Sigmoid colon (tissue), 6 donors: ENCODE measurements at regions not wholly inside any gene's neighbourhood (a gene's known extent, or its start where the extent isn't known, plus 50 kb on each side); places are given as distances from the start of the nearest gene placed in this dataset.

Experiments
- DNase-seq: peaks from one replicate; pipeline ENCODE4 v3.0.0-alpha.2; 2019
- H3K27ac ChIP-seq, 4 donors: fragments of 200-600 bp; sonication (generic); one replicate each; pipeline ENCODE4 v1.5.1; 2016 to 2019; ENCODE audit warnings: mild to moderate bottlenecking in 1 of 4
- H3K27me3 ChIP-seq, 3 donors: fragments of 200-600 bp; sonication (generic); one replicate each; pipeline ENCODE4 v1.5.1; 2019; ENCODE audit warnings: mild to moderate bottlenecking in 1 of 3
- H3K36me3 ChIP-seq, 4 donors: fragments of 200-600 bp; sonication (generic); one replicate each; pipeline ENCODE4 v1.5.1; 2016 to 2019
- H3K4me1 ChIP-seq, 4 donors: fragments of 200-600 bp; sonication (generic); one replicate each; pipeline ENCODE4 v1.5.1; 2017 to 2019
- H3K4me3 ChIP-seq, 4 donors: fragments of 200-600 bp; sonication (generic); one replicate each; pipeline ENCODE4 v1.5.1; 2017 to 2019; ENCODE audit warnings: mild to moderate bottlenecking in 2 of 4, moderate library complexity in 1 of 4
- H3K9me3 ChIP-seq, 4 donors: fragments of 200-600 bp in 3 of 4; sonication (generic) in 3 of 4; one replicate each; pipeline versions ENCODE4 v1.5.1 to v1.6.1; 2013 to 2019
- CTCF ChIP-seq, 4 experiments: fragments of 450-650 bp in 3 of 4; fragments of 200-600 bp in 1 of 4; IDR thresholded peaks; one replicate each; pipeline ENCODE4 v1.5.1; 2016 to 2019; ENCODE audit warnings: antibody characterized with exemption in 4 of 4, mild to moderate bottlenecking in 3 of 4, moderate library complexity in 2 of 4
- EP300 ChIP-seq, 4 donors: sonication (generic); formaldehyde crosslinking; IDR thresholded peaks; one replicate each; pipeline ENCODE4 v1.6.1; 2017; ENCODE audit warnings: antibody characterized with exemption in 4 of 4
- POLR2A ChIP-seq, 2 donors: fragments of 450-650 bp; IDR thresholded peaks; one replicate each; pipeline ENCODE4 v1.6.1; 2016; ENCODE audit warnings: antibody characterized with exemption in 2 of 2, mild to moderate bottlenecking in 2 of 2, moderate library complexity in 2 of 2
- POLR2AphosphoS5 ChIP-seq, 4 donors: sonication (generic); formaldehyde crosslinking; IDR thresholded peaks; one replicate each; pipeline ENCODE4 v1.6.1; 2017; ENCODE audit warnings: antibody characterized with exemption in 4 of 4
- WGBS, 2 donors: extraction: QIAGEN DNeasy Blood & Tissue Kit; methylation state at CpG; one replicate each; pipeline ENCODE4 v1.1.7; 2013; 5-methylcytosine and 5-hydroxymethylcytosine counted together
- intact Hi-C: fragments of 100-400 bp; cut with DNase I; formaldehyde crosslinking; loops from one replicate; pipeline ENCODE4 v1.15.1; 2023
- donor health status: healthy with polysubstance abuse.
- donor health status: healthy.

GRCh38 chr12:125463386-125463785 is 398.2 kb downstream of the AACS start:
- intact Hi-C loops = no loop called here
- no peak for TF ChIP-seq CTCF (IDR thresholded peaks at IDR 0.05)
- TF ChIP-seq EP300 (IDR thresholded peaks at IDR 0.05) = no peak
- no peak for TF ChIP-seq POLR2A (IDR thresholded peaks at IDR 0.05)
- no peak for TF ChIP-seq POLR2AphosphoS5 (IDR thresholded peaks at IDR 0.05)
- Histone ChIP-seq H3K4me3 (no peak overlapping the region), H3K9me3 (no peaks in the 10 kb centered on the region), H3K36me3 (no peaks in the 10 kb centered on the region), H3K27ac (no peak overlapping the region), H3K4me1 (no peaks in the 10 kb centered on the region), H3K27me3 (no peaks in the 10 kb centered on the region)
- DNase-seq = no peak
- 75 to 84% methylated on average over 2 of the region's 2 CpGs for WGBS, 2 donors

DNA sequence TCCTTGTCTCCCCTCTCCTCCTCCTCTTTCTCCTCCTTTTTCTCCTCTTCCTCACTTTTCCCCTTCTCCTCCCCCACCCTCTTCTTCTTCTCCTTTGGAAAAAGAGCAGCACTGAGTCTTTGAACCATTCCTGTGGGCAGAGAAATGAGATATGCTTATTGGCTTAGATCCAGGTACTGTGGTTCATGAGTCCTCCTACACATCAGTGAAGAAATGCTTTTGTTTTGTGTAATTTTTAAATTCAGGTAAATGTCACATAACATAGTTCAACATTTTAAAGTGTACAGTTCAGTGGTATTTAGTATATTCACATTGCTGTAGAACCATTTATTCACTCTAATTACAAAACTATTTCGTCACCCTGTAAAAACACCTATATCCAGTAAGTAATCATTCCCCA is 402.1 kb downstream of the AACS start:
- TF ChIP-seq EP300 (IDR thresholded peaks at IDR 0.05) (no peak), POLR2A (IDR thresholded peaks at IDR 0.05) (no peak), POLR2AphosphoS5 (IDR thresholded peaks at IDR 0.05) (no peak), CTCF (IDR thresholded peaks at IDR 0.05) (no peak)
- 77 to 93% methylated on average over 1 of the region's 1 CpG for WGBS, 2 donors
- H3K4me1 ChIP-seq = no peaks in the 10 kb centered on the region
- no peaks in the 10 kb centered on the region for H3K36me3 ChIP-seq
- no peaks in the 10 kb centered on the region for H3K27me3 ChIP-seq
- no peak overlapping the region for H3K27ac ChIP-seq
- H3K4me3 ChIP-seq = no peak overlapping the region
- intact Hi-C loops = no loop called here
- no peak for DNase-seq
- no peaks in the 10 kb centered on the region for H3K9me3 ChIP-seq

GRCh38 chr12:125469683-125470082 is 404.4 kb downstream of the AACS start:
- TF ChIP-seq POLR2A (IDR thresholded peaks at IDR 0.05) = no peak
- no peak for TF ChIP-seq EP300 (IDR thresholded peaks at IDR 0.05)
- TF ChIP-seq CTCF (IDR thresholded peaks at IDR 0.05) = no peak
- no peak for TF ChIP-seq POLR2AphosphoS5 (IDR thresholded peaks at IDR 0.05)
- intact Hi-C loops = no loop called here
- no peak for DNase-seq
- no peaks in the 10 kb centered on the region for H3K36me3 ChIP-seq
- H3K4me1 ChIP-seq = no peaks in the 10 kb centered on the region
- no peaks in the 10 kb centered on the region for H3K27me3 ChIP-seq
- no peak overlapping the region for H3K4me3 ChIP-seq
- H3K9me3 ChIP-seq = no peaks in the 10 kb centered on the region
- no peak overlapping the region for H3K27ac ChIP-seq
- WGBS, 2 donors = 84 to 93% methylated on average over 1 of the region's 1 CpG

DNA sequence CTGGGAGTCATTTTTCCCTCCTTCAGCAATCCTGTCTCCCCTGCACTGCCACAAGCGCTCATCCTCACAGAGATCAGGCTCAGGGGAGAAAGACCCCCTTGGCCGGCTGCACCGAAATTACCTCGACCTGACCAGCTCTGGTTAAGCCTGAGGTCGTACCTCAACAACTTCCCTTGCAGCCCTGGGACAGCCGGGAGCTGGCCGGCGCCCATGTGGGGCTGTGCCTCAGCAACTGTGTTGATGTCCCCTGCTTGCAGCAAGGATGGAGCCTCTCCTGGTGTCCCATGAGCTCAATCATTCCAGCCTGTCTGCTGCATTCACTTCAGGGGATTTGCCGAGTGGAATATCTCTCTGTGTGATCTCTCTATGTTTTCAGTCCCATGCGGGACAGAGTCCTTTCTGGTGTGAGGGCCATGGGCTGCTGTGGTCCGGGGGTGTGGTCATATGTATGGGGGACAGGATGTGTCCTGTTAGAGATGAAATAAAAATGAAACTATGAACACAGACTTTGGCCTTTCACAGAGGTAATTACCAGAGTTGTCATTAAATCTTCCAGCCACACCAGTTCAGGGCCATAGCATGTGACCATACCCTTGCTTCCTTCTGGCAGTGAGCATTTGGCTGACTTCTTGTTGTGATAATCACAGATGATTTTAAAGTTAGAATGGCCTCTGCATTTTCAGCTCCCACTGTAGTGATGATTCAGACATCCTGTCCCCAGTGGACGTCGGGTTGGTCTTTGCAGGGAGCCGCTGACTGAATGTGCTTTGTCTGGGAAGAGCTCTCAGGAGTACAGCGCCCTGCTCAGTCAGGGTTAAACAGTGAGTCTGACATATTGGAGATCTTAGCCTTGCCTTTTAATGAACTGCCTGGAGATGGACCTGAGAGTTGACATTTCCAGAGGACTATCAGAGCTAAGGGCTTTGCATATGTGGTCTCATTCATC is 405.9 kb downstream of the AACS start:
- Histone ChIP-seq H3K27me3 (no peaks in the 10 kb centered on the region), H3K4me1 (no peaks in the 10 kb centered on the region), H3K4me3 (no peak overlapping the region), H3K36me3 (no peaks in the 10 kb centered on the region), H3K27ac (no peak overlapping the region), H3K9me3 (no peaks in the 10 kb centered on the region)
- TF ChIP-seq EP300 (IDR thresholded peaks at IDR 0.05) (no peak), POLR2AphosphoS5 (IDR thresholded peaks at IDR 0.05) (no peak), CTCF (IDR thresholded peaks at IDR 0.05) (no peak), POLR2A (IDR thresholded peaks at IDR 0.05) (no peak)
- WGBS, 2 donors = 43 to 72% methylated on average over 15 of the region's 15 CpGs
- intact Hi-C loops = no loop called here
- DNase-seq = no peak
